Natural killer cell (primary cell): ENCODE measurements at regions not wholly inside any gene's neighbourhood (a gene's known extent, or its start where the extent isn't known, plus 50 kb on each side); places are given as distances from the start of the nearest gene placed in this dataset.

ENCODE experiments used
- ATAC-seq, 3 donors: fragments of 150-1000 bp in 2 of 3; fragments of 200-7000 bp in 1 of 3; cut with Tn5 transposase; 1 replicate in 1 of 3; 2 replicates in 2 of 3; pipeline ENCODE4 v1.10.0; 2021; ENCODE audit warnings: mild to moderate bottlenecking in 2 of 3, moderate library complexity in 2 of 3
- DNase-seq, 2 donors: peaks; one replicate each; pipeline versions ENCODE4 v3.0.0 to v3.0.0-alpha.2; 2013 to 2021; ENCODE audit warnings: mixed read lengths in 1 of 2
- H3K27ac ChIP-seq: one replicate; pipeline ENCODE4 v1.5.1; 2013; ENCODE audit warnings: mild to moderate bottlenecking, low read length
- H3K27me3 ChIP-seq: one replicate; pipeline ENCODE4 v1.6.1; 2013; ENCODE audit warnings: low read length; ENCODE audit not compliant: control insufficient read depth, insufficient read depth
- H3K36me3 ChIP-seq: one replicate; pipeline ENCODE4 v1.6.1; 2013; ENCODE audit warnings: low read length; ENCODE audit not compliant: control insufficient read depth, insufficient read depth
- H3K4me1 ChIP-seq: one replicate; pipeline ENCODE4 v1.6.1; 2013; ENCODE audit warnings: low read length; ENCODE audit not compliant: control insufficient read depth, insufficient read depth
- H3K4me3 ChIP-seq: one replicate; pipeline ENCODE4 v1.5.1; 2013; ENCODE audit warnings: low read length
- H3K9me3 ChIP-seq: one replicate; pipeline ENCODE4 v1.6.1; 2013; ENCODE audit warnings: low read length; ENCODE audit not compliant: control insufficient read depth, insufficient read depth
- H3K27ac Mint-ChIP-seq, 2 donors: one replicate each; pipeline ENCODE4 v1.8.0; 2022; ENCODE audit warnings: mild to moderate bottlenecking in 2 of 2, mixed read lengths in 2 of 2, moderate library complexity in 1 of 2
- H3K27me3 Mint-ChIP-seq, 2 donors: one replicate each; pipeline ENCODE4 v1.8.0; 2022; ENCODE audit warnings: low read depth in 2 of 2, mixed read lengths in 2 of 2
- H3K36me3 Mint-ChIP-seq: one replicate; pipeline ENCODE4 v1.8.0; 2022; ENCODE audit warnings: mixed read lengths
- H3K4me1 Mint-ChIP-seq, 2 donors: one replicate each; pipeline ENCODE4 v1.8.0; 2022; ENCODE audit warnings: mixed read lengths in 2 of 2
- H3K4me3 Mint-ChIP-seq: one replicate; pipeline ENCODE4 v1.8.0; 2022; ENCODE audit warnings: mild to moderate bottlenecking, moderate library complexity, mixed read lengths
- H3K9me3 Mint-ChIP-seq, 2 donors: one replicate each; pipeline ENCODE4 v1.8.0; 2022; ENCODE audit warnings: mixed read lengths in 2 of 2
- CTCF ChIP-seq: fragments of 200-600 bp; IDR thresholded peaks from one replicate; pipeline ENCODE4 v1.8.0; 2022; ENCODE audit warnings: antibody characterized with exemption
- WGBS: methylation state at CpG from one replicate; pipeline ENCODE4 v1.1.7; 2013; ENCODE audit warnings: missing lambda C conversion rate; ENCODE audit not compliant: insufficient coverage; 5-methylcytosine and 5-hydroxymethylcytosine counted together
- intact Hi-C: fragments of 100-400 bp; cut with micrococcal nuclease; formaldehyde crosslinking; loops from one replicate; pipeline ENCODE4 v1.14.2; 2022

DNA sequence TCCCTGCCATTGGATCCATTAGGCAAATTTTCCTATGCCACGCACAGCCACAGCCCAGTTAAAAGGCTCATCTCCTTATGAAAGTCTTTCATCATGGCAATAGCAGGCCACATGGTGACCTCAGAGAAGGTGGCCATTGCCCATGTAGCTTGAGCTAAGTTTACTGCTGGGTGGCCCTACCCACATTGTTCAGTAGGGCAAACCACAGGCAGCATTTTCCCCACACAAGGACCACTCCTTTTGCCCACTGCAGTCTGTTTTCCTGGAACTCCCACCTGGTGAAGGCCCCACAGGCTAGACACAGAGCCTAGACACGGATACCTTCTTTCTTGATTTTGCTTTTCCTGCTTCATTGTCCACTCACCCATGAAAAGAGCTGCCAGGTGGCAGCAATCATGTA is 101.5 kb upstream of the NPVF start:
- 75% methylated on average over 2 of the region's 2 CpGs for WGBS
- intact Hi-C loops, result no loop called here
- H3K4me3 ChIP-seq, result no peak overlapping the region
- H3K9me3 Mint-ChIP-seq, result no peaks in the 10 kb centered on the region
- H3K36me3 ChIP-seq, result no peaks in the 10 kb centered on the region
- H3K27ac Mint-ChIP-seq, result no peak overlapping the region
- no peak for DNase-seq
- no peak overlapping the region for H3K27ac ChIP-seq
- no peak overlapping the region for H3K4me3 Mint-ChIP-seq
- H3K4me1 ChIP-seq, result no peaks in the 10 kb centered on the region
- no peak for ATAC-seq
- peaks cover 4 to 7% of the 10 kb centered on the region in 2 donors for H3K27me3 Mint-ChIP-seq
- H3K9me3 ChIP-seq, result no peaks in the 10 kb centered on the region
- no peaks in the 10 kb centered on the region for H3K4me1 Mint-ChIP-seq
- H3K36me3 Mint-ChIP-seq, result no peaks in the 10 kb centered on the region
- no peaks in the 10 kb centered on the region for H3K27me3 ChIP-seq
- no peak for TF ChIP-seq CTCF

DNA sequence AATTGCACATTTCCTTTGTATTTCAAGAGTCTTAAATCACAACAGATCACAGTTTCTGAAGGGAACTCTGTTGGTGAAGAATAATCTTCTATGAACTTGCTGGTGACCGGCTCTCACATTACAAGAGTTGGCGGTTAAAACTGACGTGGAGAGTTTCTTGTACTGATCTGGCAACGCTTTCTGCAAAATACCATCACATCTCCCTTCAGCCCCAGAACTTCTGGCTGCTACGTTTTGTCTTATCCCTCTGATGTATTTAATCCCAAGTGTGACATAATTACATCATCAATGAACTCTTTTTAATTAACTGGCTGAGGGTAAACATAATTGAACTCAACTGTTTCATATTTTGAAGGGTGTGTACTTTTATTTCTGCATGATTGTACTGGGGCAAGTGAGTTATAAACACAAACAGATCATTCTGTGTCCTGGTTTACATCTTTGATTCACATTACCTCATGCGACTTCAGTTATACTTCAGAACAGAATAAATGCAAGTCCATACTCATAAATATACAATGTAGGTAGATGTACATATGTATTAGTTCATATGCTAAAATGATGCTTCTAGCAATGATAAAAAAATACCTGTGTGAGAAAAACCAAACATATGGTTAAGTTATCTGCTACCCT is 105.1 kb upstream of the NPVF start:
- TF ChIP-seq CTCF, result no peak
- DNase-seq (no peak), ATAC-seq (no peak)
- H3K36me3 Mint-ChIP-seq, result no peaks in the 10 kb centered on the region
- intact Hi-C loops, result no loop called here
- Histone ChIP-seq H3K36me3 (no peaks in the 10 kb centered on the region), H3K4me3 (no peak overlapping the region), H3K9me3 (no peaks in the 10 kb centered on the region), H3K27me3 (no peaks in the 10 kb centered on the region), H3K27ac (no peak overlapping the region), H3K4me1 (no peaks in the 10 kb centered on the region)
- 94% methylated on average over 5 of the region's 6 CpGs for WGBS
- no peak overlapping the region for H3K4me3 Mint-ChIP-seq
- no peaks in the 10 kb centered on the region for H3K9me3 Mint-ChIP-seq
- H3K27me3 Mint-ChIP-seq, result peaks cover 6 to 18% of the 10 kb centered on the region in 2 donors
- no peaks in the 10 kb centered on the region for H3K4me1 Mint-ChIP-seq
- no peak overlapping the region for H3K27ac Mint-ChIP-seq

GRCh38 chr7:25347360-25348066 is 119.2 kb upstream of the NPVF start:
- Histone ChIP-seq H3K4me1 (no peaks in the 10 kb centered on the region), H3K36me3 (no peaks in the 10 kb centered on the region), H3K4me3 (no peak overlapping the region), H3K9me3 (no peaks in the 10 kb centered on the region), H3K27me3 (no peaks in the 10 kb centered on the region), H3K27ac (no peak overlapping the region)
- no peak overlapping the region for H3K27ac Mint-ChIP-seq
- intact Hi-C loops, result no loop called here
- H3K4me3 Mint-ChIP-seq, result no peak overlapping the region
- DNase-seq (no peak), ATAC-seq (no peak)
- no peak for TF ChIP-seq CTCF
- 80% methylated on average over 3 of the region's 4 CpGs for WGBS
- H3K27me3 Mint-ChIP-seq, result peaks cover 13 to 15% of the 10 kb centered on the region in 2 donors
- no peaks in the 10 kb centered on the region for H3K4me1 Mint-ChIP-seq
- H3K36me3 Mint-ChIP-seq, result no peaks in the 10 kb centered on the region
- H3K9me3 Mint-ChIP-seq, result no peaks in the 10 kb centered on the region

DNA sequence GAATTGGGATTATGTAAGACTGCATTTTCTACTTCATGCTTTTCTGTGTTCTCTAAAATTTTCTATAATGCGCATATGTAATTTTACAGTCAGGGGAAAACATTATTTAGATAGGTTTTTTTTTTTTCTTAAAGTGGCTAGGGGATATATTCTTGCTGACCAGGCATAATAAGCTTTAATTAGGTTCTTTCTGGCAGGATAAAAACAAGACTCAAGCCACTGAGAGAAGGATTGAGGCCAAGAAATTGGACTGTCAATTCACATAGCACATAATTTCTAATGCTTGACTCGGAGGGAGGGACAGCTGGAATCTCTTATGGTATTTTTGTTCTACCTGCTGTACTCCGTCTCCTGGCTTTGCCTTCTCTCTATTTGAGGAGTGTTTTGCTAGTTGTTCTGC is 119.8 kb upstream of the NPVF start:
- Mint-ChIP-seq H3K4me3 (no peak overlapping the region), H3K9me3 (no peaks in the 10 kb centered on the region), H3K36me3 (no peaks in the 10 kb centered on the region), H3K27me3 (peaks cover 13 to 15% of the 10 kb centered on the region in 2 donors), H3K4me1 (no peaks in the 10 kb centered on the region), H3K27ac (no peak overlapping the region)
- ATAC-seq (no peak), DNase-seq (no peak)
- no peak overlapping the region for H3K4me3 ChIP-seq
- intact Hi-C loops, result no loop called here
- no peak overlapping the region for H3K27ac ChIP-seq
- H3K36me3 ChIP-seq, result no peaks in the 10 kb centered on the region
- H3K27me3 ChIP-seq, result no peaks in the 10 kb centered on the region
- WGBS, result 88% methylated on average over 2 of the region's 3 CpGs
- TF ChIP-seq CTCF, result no peak
- H3K9me3 ChIP-seq, result no peaks in the 10 kb centered on the region
- no peaks in the 10 kb centered on the region for H3K4me1 ChIP-seq
